Immature natural killer cell (primary cell): ENCODE measurements at regions not wholly inside any gene's neighbourhood (a gene's known extent, or its start where the extent isn't known, plus 50 kb on each side); places are given as distances from the start of the nearest gene placed in this dataset.

Source experiments
- DNase-seq, 3 donors: peaks; one replicate each; pipeline ENCODE4 v3.0.0; 2022; ENCODE audit warnings: mixed read lengths in 1 of 3
- H3K27ac Mint-ChIP-seq, 6 donors: one replicate each; pipeline ENCODE4 v1.8.0; 2020; ENCODE audit warnings: mixed read lengths in 6 of 6, mild to moderate bottlenecking in 5 of 6, inconsistent platforms in 4 of 6, moderate library complexity in 3 of 6
- H3K27me3 Mint-ChIP-seq, 3 donors: one replicate each; pipeline ENCODE4 v1.8.0; 2020 to 2021; ENCODE audit warnings: low read depth in 3 of 3, mild to moderate bottlenecking in 3 of 3, mixed read lengths in 3 of 3, moderate library complexity in 3 of 3, inconsistent platforms in 1 of 3
- H3K36me3 Mint-ChIP-seq, 3 donors: one replicate each; pipeline ENCODE4 v1.8.0; 2020; ENCODE audit warnings: mixed read lengths in 3 of 3, inconsistent platforms in 2 of 3, mild to moderate bottlenecking in 2 of 3
- H3K4me1 Mint-ChIP-seq, 2 donors: one replicate each; pipeline ENCODE4 v1.8.0; 2020; ENCODE audit warnings: inconsistent platforms in 2 of 2, mild to moderate bottlenecking in 2 of 2, mixed read lengths in 2 of 2, moderate library complexity in 1 of 2
- H3K4me3 Mint-ChIP-seq, 5 donors: one replicate each; pipeline ENCODE4 v1.8.0; 2020; ENCODE audit warnings: mild to moderate bottlenecking in 5 of 5, mixed read lengths in 5 of 5, inconsistent platforms in 3 of 5, moderate library complexity in 3 of 5
- H3K9me3 Mint-ChIP-seq, 6 donors: one replicate each; pipeline ENCODE4 v1.8.0; 2020; ENCODE audit warnings: mild to moderate bottlenecking in 6 of 6, mixed read lengths in 6 of 6, inconsistent platforms in 4 of 6, moderate library complexity in 3 of 6

DNA sequence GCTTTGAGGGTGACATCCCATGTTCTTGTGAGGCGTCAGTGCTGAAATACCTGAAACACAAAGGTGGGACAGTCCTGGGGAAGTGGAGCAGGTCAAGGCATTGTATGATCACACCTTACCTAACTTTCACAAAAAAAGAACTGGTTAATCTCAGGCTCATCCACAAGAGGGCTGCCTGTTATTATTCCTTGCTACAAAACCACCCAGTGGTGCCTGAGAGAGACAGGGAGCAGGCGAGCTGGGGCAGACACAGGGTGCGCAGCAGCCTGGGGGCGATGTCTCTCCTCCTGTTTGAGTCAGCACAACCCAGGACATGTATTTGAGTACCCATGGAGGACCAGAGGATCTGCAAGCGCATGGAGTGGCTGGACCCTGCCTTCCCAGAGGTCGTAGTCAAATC lies 316.8 kb upstream of the ATP10A start:
- H3K27me3 Mint-ChIP-seq, result peaks cover 0 to 3% (median 3%) of the 10 kb centered on the region in 3 donors
- no peaks in the 10 kb centered on the region for H3K36me3 Mint-ChIP-seq
- no peak overlapping the region for H3K4me3 Mint-ChIP-seq
- no peak overlapping the region for H3K27ac Mint-ChIP-seq
- DNase-seq, result no peak
- no peaks in the 10 kb centered on the region for H3K4me1 Mint-ChIP-seq
- H3K9me3 Mint-ChIP-seq, result no peaks in the 10 kb centered on the region

- Mint-ChIP-seq H3K27me3 (peaks cover 0 to 4% (median 3%) of the 10 kb centered on the region in 3 donors), H3K36me3 (no peaks in the 10 kb centered on the region), H3K4me3 (no peak overlapping the region), H3K27ac (no peak overlapping the region), H3K4me1 (no peaks in the 10 kb centered on the region), H3K9me3 (no peaks in the 10 kb centered on the region)
- no peak for DNase-seq
Observed at GRCh38 chr15:26178640-26179220, 315.6 kb upstream of the ATP10A start.

DNA sequence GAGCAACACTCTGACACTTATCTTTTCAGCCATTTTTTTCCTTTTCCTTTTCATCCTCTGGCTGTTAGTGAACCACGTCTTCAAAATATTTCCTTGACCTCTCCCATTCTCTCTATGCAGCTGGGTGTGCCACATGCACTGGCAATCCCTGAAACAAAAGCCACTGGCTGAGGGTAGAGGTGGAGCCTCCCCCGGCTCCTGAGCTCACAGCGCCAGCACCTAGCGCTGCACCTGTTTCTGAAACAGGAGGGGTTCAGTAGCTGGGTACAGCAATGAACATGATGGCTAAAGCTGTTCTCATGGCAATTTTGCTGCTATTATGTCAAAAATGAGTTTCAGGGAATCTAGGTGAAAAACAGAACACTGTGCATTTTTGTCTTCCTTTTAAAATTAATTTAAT lies 314.7 kb upstream of the ATP10A start:
- Mint-ChIP-seq H3K4me3 (no peak overlapping the region), H3K27ac (no peak overlapping the region), H3K36me3 (no peaks in the 10 kb centered on the region), H3K9me3 (no peaks in the 10 kb centered on the region), H3K4me1 (no peaks in the 10 kb centered on the region), H3K27me3 (peaks cover 0 to 4% (median 3%) of the 10 kb centered on the region in 3 donors)
- no peak for DNase-seq

DNA sequence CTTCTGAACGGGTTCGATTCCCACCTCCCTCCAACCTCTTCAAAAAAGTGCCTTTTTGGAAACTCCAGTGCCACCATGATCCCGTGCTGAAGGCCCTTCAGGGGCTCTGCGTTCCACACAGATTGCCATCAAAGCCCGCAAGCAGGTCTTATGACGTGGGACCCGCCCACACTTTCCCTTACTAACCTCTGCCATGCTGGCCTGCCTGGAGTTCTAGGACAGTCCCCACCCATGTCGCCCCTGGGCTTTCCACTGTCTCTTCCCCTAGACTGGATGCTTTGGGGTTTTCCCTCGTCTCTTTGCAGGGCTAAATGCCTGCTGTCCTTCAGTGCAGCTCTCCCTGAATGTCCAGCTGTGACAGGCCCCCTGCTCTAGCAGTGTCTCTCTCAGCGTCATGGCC lies 313.7 kb upstream of the ATP10A start:
- Mint-ChIP-seq H3K4me1 (no peaks in the 10 kb centered on the region), H3K4me3 (no peak overlapping the region), H3K27me3 (peaks cover 0 to 4% (median 3%) of the 10 kb centered on the region in 3 donors), H3K27ac (no peak overlapping the region), H3K36me3 (no peaks in the 10 kb centered on the region), H3K9me3 (no peaks in the 10 kb centered on the region)
- DNase-seq, result no peak

GRCh38 chr15:26171266-26171665 lies 308.1 kb upstream of the ATP10A start:
- no peaks in the 10 kb centered on the region for H3K4me1 Mint-ChIP-seq
- no peak overlapping the region for H3K27ac Mint-ChIP-seq
- H3K4me3 Mint-ChIP-seq, result no peak overlapping the region
- no peak for DNase-seq
- no peaks in the 10 kb centered on the region for H3K36me3 Mint-ChIP-seq
- peaks cover 0 to 6% (median 4%) of the 10 kb centered on the region in 3 donors for H3K27me3 Mint-ChIP-seq
- no peaks in the 10 kb centered on the region for H3K9me3 Mint-ChIP-seq

DNA sequence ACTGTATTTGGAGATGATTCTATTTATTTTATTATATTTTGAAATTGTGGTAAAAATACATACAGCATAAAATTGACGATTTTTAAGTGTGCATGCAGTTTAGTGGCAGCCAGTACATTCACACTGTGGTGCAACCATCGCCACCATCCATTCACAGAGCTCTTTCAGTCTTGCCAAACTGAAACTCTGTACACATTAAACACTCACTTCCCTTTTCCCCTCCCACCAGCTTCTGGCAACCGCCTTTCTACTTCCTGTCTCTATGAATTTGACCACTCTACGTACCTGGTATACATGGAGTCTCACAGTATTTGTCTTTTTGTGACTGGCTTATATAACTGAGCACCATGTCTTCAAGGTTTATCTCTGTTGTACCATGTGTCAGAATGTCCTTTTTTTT lies 303.3 kb upstream of the ATP10A start:
- Mint-ChIP-seq H3K36me3 (no peaks in the 10 kb centered on the region), H3K27ac (no peak overlapping the region), H3K4me1 (no peaks in the 10 kb centered on the region), H3K9me3 (peaks cover 0 to 2% (median 0%) of the 10 kb centered on the region in 6 donors), H3K4me3 (no peak overlapping the region), H3K27me3 (peaks cover 0 to 4% (median 2%) of the 10 kb centered on the region in 3 donors)
- no peak for DNase-seq

- H3K27me3 Mint-ChIP-seq, result peaks cover 0 to 4% (median 0%) of the 10 kb centered on the region in 3 donors
- no peak overlapping the region for H3K27ac Mint-ChIP-seq
- no peaks in the 10 kb centered on the region for H3K36me3 Mint-ChIP-seq
- H3K4me3 Mint-ChIP-seq, result no peak overlapping the region
- no peaks in the 10 kb centered on the region for H3K4me1 Mint-ChIP-seq
- H3K9me3 Mint-ChIP-seq, result peaks cover 0 to 2% (median 0%) of the 10 kb centered on the region in 6 donors
- no peak for DNase-seq
Observed at GRCh38 chr15:26165546-26165945, 302.4 kb upstream of the ATP10A start.

DNA sequence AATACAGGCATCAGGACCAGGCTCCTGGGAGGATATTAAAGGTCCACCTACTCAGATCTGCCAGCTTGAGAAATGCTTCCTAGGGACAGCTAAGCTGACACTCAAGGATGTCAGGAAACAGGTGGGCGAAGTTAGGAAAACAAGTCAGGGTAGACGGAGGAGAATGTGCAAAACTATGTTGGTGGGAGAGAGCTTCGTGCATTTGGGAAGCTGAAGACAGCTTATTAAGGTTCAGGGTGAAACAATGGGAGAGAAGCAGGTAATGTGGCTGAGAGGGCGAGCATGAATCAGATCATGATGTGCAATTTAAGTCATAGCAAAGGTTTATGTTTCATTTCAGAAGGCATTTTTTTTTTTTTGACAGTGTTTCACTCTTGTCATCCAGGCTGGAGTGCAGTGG lies 297.2 kb upstream of the ATP10A start:
- H3K27ac Mint-ChIP-seq, result no peak overlapping the region
- H3K4me3 Mint-ChIP-seq, result no peak overlapping the region
- peaks cover 0 to 6% (median 2%) of the 10 kb centered on the region in 6 donors for H3K9me3 Mint-ChIP-seq
- H3K27me3 Mint-ChIP-seq, result peaks cover 0 to 6% (median 0%) of the 10 kb centered on the region in 3 donors
- no peak for DNase-seq
- H3K36me3 Mint-ChIP-seq, result no peaks in the 10 kb centered on the region
- H3K4me1 Mint-ChIP-seq, result no peaks in the 10 kb centered on the region

DNA sequence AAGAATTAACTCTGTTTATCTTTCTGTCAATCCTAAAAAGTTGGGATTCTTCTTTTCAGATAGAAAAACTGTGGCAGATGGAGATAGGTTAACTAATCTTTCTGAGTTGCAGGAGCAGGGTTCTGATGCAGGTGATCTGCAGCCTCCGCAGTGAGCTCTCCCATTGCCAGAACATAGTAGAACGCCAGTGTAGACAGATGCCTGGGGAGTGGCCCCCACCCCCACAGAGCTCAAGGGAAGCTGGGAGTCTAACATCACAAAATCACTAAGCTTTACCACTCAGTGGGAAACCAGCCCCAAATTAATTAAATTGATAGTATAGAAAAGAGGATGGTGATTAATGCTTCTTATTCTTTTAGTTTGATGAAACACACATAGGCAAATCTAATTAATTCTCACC lies 295.0 kb upstream of the ATP10A start:
- no peak for DNase-seq
- Mint-ChIP-seq H3K4me1 (no peaks in the 10 kb centered on the region), H3K4me3 (no peak overlapping the region), H3K27me3 (peaks cover 0 to 6% (median 0%) of the 10 kb centered on the region in 3 donors), H3K9me3 (peaks cover 2 to 10% (median 3%) of the 10 kb centered on the region in 6 donors), H3K36me3 (no peaks in the 10 kb centered on the region), H3K27ac (no peak overlapping the region)

- H3K4me1 Mint-ChIP-seq, result no peaks in the 10 kb centered on the region
- peaks cover 0 to 6% (median 0%) of the 10 kb centered on the region in 3 donors for H3K27me3 Mint-ChIP-seq
- no peak overlapping the region for H3K27ac Mint-ChIP-seq
- no peak overlapping the region for H3K4me3 Mint-ChIP-seq
- peaks cover 2 to 10% (median 4%) of the 10 kb centered on the region in 6 donors for H3K9me3 Mint-ChIP-seq
- H3K36me3 Mint-ChIP-seq, result no peaks in the 10 kb centered on the region
- no peak for DNase-seq
Observed at GRCh38 chr15:26157081-26157480, 294.0 kb upstream of the ATP10A start.

- Mint-ChIP-seq H3K27ac (no peak overlapping the region), H3K27me3 (peaks cover 0 to 6% (median 0%) of the 10 kb centered on the region in 3 donors), H3K36me3 (no peaks in the 10 kb centered on the region), H3K9me3 (peaks cover 1 to 10% (median 4%) of the 10 kb centered on the region in 6 donors), H3K4me3 (no peak overlapping the region), H3K4me1 (no peaks in the 10 kb centered on the region)
- no peak for DNase-seq
Observed at GRCh38 chr15:26156051-26156450, 292.9 kb upstream of the ATP10A start.

DNA sequence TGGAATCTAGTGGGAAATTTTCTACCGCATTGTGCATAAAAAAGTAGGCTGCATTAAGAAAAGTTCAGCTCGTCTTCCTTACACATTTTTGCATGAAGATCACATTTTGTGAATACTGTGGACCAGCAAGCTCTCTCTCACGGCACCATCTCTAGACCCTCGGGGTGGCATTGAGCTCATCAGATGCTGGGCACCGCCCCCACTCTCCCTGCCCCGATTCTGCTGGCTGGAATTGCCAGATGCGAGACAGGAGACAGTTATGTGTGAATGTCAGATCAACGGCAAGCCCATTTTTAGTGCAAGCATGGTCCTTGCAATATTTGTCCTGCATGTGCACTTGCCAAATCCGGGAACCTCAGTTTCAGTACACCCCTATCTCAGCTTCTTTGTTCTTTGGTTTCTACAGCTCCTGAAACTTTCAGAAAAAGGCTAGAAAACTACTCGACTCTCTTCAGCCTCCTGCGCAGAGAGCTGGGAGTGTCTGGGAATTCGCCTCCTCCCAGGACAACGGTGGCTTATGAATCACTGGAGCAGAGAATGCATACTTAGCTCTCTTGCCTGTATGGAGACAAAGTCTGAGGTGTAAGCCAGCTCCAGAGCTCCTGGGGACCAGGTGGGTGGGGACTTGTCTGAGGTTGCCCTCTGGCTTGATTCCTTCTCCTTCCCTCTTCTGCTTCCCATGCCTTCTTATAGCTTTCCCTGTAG lies 285.2 kb upstream of the ATP10A start:
- Mint-ChIP-seq H3K4me1 (no peaks in the 10 kb centered on the region), H3K4me3 (no peak overlapping the region), H3K36me3 (no peaks in the 10 kb centered on the region), H3K27ac (no peak overlapping the region), H3K27me3 (peaks cover 0 to 4% (median 0%) of the 10 kb centered on the region in 3 donors), H3K9me3 (peaks cover 0 to 6% (median 0%) of the 10 kb centered on the region in 6 donors)
- DNase-seq, result no peak

DNA sequence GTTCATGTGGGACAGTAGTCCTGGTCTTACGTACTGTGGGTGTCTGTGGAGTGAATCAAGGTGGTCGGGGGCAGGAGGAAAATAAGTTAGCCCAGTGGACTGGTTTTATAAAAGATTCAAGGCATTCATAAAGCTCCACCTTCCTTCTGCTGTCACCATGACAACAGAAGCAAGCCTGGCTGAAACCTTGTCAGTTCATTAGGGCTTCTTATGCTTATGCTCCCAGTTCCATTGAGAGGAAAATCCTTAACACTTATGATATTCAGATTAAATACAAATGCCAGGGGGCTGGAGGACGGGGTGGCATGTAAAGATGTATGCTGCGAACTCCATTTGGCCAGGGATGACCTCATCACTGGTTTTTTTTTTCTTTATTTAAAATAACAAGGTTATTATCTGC lies 283.1 kb upstream of the ATP10A start:
- DNase-seq, result no peak
- Mint-ChIP-seq H3K36me3 (no peaks in the 10 kb centered on the region), H3K4me1 (no peaks in the 10 kb centered on the region), H3K9me3 (peaks cover 0 to 8% (median 0%) of the 10 kb centered on the region in 6 donors), H3K27ac (no peak overlapping the region), H3K4me3 (no peak overlapping the region), H3K27me3 (peaks cover 0 to 6% (median 3%) of the 10 kb centered on the region in 3 donors)

- peaks cover 0 to 6% (median 3%) of the 10 kb centered on the region in 3 donors for H3K27me3 Mint-ChIP-seq
- no peaks in the 10 kb centered on the region for H3K4me1 Mint-ChIP-seq
- H3K36me3 Mint-ChIP-seq, result no peaks in the 10 kb centered on the region
- no peak overlapping the region for H3K27ac Mint-ChIP-seq
- peaks cover 0 to 8% (median 0%) of the 10 kb centered on the region in 6 donors for H3K9me3 Mint-ChIP-seq
- no peak overlapping the region for H3K4me3 Mint-ChIP-seq
- no peak for DNase-seq
Observed at GRCh38 chr15:26145796-26146195, 282.7 kb upstream of the ATP10A start.
